RKO (cell line): ENCODE measurements at regions not wholly inside any gene's neighbourhood (a gene's known extent, or its start where the extent isn't known, plus 50 kb on each side); places are given as distances from the start of the nearest gene placed in this dataset.

Source experiments
- DNase-seq: peaks from one replicate; pipeline ENCODE4 v3.0.0-alpha.2; 2016; ENCODE audit warnings: low spot score

DNA sequence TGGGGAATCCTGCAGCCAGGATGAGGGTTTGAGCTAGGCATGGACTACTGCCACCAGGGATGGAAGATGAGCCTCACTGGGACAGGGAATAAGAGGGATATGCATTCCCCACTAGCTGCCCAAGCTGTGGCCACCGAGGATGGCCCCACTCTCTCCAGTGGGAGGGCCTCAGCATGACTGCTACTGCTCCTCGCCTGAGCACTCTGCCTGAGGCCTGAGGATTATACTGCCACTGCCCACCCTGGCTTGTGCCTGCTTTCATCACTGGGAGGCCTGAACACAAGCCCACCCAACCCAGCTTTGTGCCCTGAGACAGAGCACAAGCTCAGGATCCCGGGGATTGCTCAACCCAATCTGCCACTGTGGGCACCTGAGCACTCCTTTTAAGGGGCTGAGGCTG lies 425.6 kb downstream of the RASEF start:
- DNase-seq = no peak

DNA sequence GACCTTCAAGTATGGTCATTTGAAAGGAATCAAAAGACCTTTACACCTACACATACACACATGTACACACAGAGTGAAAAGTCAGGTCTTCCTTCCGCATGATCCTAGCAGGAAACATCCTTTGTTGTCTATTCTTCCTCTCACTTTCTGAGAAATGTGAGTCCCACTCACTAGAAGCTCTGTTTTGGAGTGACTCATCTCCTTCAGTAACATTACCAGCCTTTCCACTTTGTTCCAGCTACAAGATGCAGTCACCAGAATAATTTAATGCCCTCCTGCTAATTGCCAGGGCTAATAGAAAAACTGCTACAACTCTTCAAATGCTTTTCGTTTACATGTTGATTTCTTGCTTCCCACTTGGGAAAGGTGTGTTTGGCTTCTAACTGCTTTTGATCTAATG lies 417.3 kb downstream of the RASEF start:
- no peak for DNase-seq

DNA sequence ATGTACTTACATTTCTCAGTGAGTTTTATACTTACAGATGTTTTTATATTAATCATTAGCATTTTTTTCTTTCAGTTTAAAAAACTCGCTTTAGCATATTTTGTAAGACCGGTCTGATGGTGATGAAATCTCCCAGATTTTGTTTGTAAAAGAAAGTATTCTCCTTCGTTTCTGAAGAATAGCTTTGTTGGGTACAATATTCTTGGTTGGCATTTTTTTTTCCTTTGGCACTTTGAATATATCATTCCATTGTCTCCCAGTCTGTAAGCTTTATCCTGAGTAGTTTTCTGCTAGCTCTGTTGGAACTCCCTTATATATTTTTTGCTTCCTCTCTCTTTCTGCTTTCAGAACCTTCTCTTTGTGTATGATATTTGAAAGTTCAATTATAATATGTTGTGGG lies 412.6 kb downstream of the RASEF start:
- DNase-seq = no peak

DNA sequence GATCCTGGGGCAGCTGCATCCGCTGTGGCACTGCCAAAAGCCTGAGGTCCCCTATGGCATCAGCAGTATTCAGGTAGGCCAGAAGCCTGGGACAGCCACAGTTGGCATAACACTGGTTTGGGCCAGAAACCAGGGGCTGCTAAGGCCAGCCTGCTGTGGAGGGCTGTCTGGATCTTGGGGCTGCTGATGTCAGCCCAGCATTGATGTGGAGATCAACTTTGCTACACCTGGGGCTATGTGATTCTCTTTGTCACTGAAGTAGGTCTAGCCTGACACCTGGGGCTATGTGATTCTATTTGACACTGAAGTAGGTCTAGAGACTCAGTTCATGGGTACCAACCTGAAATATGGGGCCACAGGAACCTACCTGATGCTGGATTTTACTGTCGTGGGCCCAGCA lies 411.5 kb downstream of the RASEF start:
- DNase-seq = no peak

DNA sequence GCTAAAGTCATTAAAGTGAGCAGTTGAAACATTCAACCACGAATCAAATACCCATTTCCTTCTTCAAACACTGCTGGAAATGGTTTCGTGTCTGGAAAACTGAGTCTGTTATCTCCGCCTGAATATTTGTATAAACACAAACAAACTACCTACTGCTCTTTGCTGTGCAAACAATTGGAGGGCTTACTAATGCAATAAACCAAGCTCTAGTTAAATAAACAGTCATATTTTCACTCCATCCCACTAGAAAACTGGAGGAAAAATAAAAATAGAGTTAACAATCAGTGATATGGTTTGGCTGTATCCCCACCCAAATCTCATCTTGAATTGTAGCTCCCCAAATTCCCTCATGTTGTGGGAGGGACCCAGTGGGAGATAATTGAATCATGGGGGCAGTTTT lies 397.6 kb downstream of the RASEF start:
- no peak for DNase-seq

DNA sequence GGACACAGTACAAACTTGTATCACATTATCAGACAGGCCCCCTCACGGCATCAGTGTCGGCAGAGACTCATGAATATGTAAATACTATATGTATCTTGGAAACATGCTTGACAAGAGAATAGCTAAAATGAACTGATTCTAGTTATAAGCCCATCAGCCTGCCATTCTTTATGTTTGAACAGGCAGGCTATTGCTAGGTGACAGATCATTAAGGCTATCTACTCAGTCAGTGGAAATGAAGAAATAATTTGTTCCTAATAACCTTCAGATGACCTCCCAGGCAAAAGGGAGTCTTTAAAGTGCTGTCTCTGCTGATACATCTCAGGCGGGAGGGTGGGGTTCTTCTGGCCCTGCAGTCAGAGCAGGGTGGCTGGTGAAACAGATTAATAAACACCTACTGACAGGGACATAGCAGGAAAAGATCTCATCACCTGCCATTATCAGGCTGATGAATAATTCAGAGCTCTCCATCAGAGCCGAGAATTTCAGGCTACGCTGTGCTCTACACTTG lies 394.2 kb downstream of the RASEF start:
- DNase-seq = no peak

DNA sequence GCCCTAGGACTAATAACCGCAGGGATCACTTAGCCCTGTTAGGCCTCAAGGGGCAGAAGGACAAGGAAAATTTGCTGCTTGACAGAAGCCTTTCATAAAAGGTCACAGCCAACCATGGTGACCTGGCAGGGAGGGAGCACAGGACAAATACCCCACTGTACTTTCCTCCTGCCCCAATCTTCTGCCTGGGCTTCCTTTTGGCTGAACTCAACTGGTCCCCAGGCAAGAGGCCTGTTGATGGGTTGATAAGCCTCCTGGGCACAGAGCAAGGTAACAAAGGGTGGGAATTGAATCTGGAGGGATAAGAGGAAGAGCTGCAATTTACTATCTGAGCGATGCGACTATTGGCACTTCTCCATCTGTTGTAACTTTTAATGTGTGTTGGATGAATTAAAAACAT lies 392.9 kb downstream of the RASEF start:
- no peak for DNase-seq

DNA sequence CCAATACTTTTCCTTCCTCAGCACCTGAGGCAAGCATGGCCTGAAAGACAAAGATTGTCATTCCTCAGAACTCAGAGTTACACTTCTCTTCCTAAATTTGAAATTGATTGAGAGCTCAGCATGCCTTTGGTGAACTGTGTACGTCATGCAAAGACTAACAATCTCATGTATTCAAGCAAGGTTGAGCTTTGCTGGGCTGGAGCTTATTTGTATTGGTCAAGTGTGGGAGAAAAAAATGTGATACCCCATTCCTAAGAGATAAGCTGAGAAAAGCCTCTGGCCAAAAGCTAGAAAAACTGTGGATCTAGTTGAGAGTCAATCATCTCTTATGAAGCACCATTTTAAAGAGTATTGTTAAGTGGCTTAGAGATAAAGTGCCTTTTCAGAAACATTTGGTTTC lies 392.2 kb downstream of the RASEF start:
- DNase-seq = no peak

DNA sequence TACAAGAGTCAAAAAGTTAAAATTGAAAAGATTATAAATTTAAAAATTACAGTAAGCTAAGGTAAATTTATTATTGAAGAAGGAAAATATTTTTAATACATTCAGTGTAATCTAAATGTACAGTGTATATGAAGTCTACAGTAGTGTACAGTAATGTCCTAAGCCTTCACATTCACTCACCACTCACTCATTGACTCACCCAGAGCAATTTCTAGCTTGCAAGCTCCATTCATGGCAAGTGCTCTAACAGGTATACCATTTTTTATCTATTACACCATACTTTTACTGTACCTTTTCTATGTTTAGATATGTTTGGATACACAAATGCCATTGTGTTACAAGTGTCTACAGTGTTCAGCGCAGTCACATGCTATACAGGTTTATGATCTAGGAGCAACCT lies 389.7 kb downstream of the RASEF start:
- no peak for DNase-seq

DNA sequence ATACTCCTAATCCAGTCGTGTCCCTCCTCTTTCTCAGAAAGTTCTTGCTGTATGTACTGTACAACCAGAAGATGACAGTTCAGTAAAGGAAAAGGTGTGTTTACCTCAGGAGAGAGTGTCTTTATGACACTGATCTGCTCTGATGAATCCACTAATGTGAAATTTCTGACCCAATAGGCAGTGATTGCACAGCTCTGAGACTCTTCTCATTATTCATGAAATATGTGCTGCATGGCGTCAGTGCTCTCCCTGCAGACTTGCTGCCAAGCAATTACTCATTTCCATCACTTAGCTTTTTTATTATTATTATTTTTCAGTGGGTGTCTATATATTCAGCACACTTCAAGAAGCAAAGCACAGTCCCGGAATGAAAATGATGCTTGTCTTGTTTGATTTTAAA lies 389.0 kb downstream of the RASEF start:
- no peak for DNase-seq

DNA sequence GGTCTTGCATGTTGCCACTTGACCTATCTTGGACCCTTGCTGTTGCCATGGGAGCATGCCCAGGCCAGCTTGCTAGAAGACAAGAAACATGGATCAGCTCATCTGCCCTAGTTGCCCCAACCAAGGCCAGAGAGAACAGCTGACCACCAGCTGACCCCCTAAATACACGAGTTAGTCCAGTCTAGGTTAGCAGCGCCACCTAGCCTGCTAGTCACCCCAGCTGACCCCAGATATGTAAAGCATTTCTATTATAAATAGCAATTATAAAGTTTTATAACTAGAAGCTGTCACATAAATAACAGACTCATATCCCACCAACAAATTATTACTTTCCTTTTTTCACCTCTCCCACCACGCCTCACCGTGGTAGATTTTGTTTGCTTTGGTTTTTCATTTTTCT lies 387.8 kb downstream of the RASEF start:
- no peak for DNase-seq

DNA sequence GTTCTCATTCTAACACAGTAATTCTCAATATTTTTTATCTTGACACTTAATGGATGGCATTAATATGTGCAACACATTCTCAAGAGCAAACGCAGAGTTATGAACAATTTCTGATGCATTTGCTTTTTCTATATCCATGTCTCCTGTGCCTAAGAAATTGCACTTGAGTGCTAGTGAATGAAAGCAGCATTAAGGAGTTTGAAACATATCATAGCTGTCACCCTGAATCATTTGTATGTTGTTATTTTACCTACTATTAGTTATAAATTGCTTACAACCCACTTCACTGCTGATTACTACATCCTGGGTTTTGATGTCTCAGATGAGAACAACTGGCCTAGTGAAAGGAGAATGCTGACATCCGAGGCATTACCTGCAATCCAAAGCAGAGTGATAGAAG lies 387.3 kb downstream of the RASEF start:
- no peak for DNase-seq

DNA sequence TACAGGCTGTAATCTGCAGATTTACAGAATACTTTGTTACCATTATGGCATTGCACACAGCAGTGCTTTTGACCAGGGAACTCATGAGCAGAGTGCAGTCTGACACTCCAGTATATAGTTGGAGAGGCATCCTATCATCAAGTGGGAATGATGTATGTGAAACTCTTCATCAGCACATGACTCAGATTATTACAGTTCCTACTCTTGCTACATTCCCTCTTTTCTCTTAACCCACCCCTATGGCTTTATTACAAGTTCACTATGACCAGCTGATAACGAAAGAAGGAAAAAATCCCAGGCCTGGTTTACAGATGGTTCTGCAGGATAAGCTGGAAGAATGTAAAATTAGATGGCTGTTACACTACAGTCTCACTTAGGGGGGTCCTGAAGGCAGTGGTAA lies 385.9 kb downstream of the RASEF start:
- no peak for DNase-seq

DNA sequence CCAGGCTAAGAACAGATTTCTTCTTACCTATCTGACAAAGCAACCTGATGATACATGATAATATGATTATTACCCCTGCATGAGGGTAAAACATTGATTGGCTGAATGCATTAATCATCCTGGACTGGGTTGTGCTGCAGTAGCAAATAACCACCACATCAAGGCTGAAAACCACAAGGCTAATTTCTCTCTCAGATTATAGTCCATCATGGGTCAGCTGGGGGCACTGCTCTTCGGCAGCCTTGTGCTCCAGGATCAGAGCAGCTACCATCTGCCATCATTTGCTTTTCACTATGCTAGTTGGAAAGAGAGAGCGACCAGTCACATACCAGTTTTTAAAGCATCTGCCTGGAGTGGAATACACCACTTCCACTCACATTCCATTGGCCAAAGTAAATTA lies 383.5 kb downstream of the RASEF start:
- no peak for DNase-seq

DNA sequence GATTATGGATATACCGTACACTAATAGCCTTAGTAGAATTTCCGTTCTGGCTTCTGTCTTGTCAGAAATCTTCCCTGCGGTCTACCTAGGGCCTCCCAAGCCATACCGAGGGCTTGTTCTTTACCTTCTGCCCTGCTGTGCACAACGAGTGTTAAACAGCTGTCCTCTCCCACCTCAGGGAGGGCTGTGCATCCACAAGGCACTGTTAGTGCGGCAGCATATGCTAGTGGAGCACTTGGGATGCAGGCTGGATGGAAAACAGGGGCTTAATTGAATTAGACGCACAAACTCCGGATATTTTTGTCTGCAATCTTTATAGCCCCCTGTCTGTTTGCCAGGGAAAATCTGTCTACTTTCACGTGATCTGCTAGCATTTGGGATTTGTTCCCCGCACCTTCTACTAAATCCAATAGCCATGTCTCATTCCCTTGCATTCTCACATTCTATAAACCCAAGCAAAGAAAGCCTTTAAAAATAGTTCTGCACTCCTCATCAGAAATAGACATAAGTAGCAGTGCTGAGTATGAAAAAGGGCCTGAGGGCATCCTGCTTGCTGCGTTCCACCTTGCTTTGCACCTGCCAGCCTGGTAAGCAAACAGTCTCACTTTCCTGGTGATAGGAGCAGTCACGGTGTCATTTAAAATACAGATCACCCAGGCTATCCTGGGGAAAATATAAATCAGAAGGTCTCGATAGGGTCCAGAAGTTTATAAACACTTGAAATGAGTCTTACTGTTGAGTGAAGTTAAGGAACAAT lies 382.6 kb downstream of the RASEF start:
- no peak for DNase-seq

DNA sequence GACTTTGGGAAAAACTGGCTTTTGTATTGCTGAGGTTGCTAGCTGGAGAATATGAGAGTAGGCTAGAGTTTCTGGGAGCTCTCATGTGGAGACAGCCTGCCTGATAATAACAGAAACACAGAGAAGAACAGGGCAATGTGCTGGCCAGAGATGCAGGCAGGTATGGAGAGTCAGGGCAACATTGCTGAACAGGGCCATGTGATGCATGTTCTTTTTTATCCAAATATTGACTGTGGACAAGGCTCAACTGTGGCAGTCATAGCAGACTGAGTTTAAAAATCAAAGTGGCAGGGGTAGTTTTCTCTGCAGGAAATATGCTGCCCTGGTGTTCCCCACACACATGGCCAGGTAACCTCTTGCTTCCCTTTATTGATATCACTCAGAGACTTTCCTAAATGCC lies 381.1 kb downstream of the RASEF start:
- no peak for DNase-seq

DNA sequence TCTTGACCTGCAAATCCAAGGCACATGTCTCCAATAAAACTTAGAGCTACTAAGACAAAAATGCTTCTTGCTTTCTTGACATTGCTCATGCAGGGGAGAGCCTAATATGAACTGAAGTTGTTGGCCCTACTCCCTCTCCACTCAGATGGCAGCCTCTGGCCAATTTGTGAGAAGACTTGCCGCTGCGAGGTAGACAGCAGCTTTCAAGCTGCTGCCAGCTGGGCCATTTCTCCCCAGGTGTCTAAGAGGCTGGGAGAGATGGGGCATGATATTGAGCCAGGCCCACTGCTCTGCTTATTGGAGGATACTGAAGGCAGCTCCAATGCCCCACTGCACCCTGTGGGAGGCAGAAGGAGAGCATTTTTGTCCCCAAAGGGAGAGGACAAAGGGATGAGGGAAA lies 380.5 kb downstream of the RASEF start:
- no peak for DNase-seq

DNA sequence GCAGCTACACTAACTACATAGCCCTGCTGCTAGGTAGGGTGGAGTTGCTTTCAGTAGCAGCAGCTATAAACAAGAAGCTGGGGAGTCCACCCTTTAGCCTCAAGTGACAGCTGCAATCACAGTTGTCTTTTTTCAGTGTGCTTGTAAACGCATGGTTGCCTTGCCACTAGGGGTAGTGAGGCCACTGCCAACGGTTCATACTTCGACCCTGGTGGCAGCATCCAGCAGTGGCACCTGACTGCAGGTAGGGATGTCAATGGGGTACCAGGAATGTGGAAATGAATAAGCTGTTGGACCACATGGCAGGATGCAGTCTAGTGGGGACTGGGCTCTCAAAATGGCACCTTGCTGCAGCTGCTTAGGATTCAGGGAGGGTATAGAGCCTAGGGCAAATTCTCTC lies 367.2 kb downstream of the RASEF start:
- no peak for DNase-seq

DNA sequence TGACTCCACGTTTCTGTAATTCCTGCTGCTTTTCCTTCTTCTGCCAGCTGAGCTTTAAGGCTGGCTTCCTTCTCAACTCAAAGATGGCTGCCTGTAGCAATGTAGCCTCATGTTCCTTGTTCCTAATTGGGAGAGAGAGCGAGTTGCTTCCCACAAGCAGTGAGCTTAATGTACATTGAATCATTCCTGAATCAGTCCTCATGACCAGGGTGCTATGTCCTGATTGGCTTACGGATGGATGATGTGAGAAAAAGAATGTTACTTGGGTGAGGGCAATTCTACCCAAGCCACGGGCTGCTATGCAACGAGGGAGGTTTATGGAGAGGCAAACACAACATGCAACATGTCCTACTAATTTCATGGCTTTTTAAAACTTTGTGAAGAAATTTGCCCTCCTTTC lies 356.2 kb downstream of the RASEF start:
- DNase-seq = peak; percentile 31

DNA sequence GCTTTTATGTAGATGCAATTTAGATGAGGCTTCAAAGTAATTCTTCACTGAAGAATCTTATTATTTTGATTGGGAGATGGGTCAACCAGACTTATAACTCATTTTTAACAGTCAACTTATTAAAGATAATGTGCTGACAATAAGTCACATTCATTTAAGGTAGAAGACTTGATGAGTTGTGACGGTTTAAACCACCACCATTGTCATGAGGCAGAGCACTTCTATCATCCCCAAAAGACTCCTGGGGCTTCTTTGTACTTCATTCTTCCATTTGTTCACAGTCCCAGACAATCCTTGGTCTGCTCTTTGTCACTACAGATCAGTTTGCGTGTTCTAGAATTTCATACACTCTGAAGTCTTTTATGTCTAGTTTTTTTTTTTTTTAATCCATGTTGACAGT lies 346.1 kb downstream of the RASEF start:
- DNase-seq = no peak

DNA sequence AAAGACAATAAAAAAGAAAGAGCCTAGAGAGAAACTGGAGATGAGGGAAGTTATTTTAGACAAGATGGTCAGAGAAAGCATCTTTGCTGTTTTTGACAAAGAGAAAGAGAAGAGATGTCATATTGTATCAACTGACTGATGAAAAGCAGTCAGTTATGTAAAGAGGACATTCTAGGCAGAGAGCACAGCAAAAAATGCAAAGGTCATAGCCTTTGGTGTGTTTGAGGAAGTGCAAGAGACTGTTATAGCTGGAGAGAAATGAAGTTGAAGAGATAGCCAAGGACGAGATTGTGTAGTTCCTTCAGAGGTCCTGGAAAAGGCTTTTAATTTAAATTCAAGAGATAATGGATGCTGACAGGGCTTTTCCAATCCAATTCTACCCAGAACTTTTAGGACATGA lies 342.4 kb downstream of the RASEF start:
- no peak for DNase-seq

DNA sequence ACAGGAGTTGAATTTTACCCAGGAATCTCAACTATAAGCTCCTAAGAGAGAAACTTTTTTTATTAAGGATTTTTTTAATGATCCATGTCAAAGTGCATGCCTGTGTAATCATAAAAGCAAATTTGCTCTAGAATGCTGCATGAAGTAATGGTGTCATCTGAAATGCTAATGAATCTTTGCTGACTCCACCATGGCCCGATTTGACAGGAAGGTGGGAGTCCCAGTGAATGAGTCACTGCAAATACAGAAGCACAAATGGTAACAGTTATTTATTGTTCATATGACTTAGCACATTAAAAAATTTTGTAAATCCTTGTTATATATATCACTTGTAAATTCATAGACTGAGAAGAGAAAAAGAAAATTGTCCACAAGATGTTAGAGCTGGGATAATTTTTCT lies 341.3 kb downstream of the RASEF start:
- peak; percentile 0 for DNase-seq

DNA sequence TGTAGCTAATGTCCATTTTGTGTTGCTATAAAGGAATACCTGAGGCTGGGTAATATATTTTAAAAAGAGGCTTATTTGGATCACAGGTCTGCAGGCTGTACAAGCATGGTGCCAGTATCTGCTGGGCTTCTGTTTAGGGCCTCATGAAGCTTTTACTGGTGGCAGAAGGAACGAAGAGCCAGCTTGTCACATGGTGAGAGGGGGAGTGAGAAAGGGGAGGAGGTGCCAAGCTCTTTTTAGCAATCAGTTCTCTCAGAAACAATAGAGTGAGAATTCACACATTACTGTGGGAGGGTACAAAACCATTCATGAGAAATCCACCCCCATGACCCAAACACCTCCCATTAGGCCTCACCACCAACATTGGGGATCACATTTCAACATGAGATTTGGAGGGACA lies 340.9 kb downstream of the RASEF start:
- DNase-seq = no peak

DNA sequence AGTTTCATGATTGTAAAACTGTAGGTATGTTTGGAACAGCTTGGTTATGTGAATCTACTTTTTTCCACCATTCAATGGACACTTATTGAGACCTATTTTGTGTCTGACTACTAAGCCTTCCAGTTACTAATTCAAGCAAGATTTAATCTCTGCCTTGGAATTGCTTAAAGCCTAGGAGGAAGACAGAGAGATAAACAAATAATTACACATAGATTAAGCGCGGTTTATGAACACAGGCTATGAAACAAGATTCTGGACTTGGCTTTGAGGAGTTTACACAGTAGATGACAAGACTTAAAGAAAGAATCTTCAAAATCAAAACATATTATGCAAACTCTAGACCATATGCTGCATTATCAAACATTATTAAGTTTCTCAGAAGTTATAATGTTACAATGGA lies 340.4 kb downstream of the RASEF start:
- DNase-seq = no peak
